SH-SY5Y (cell line): ENCODE measurements at regions not wholly inside any gene's neighbourhood (a gene's known extent, or its start where the extent isn't known, plus 50 kb on each side); places are given as distances from the start of the nearest gene placed in this dataset.

ENCODE experiments used
- GATA2 ChIP-seq: IDR thresholded peaks from 2 replicates; pipeline ENCODE4 v1.6.1; 2011; ENCODE audit warnings: mild to moderate bottlenecking, low read depth, low read length
- GATA3 ChIP-seq: IDR thresholded peaks from 2 replicates; pipeline ENCODE4 v1.6.1; 2011; ENCODE audit warnings: low read depth, mild to moderate bottlenecking, low read length, moderate library complexity

- TF ChIP-seq GATA2 (no peak), GATA3 (no peak)
Measured at GRCh38 chr1:4946343-4946742, 291.9 kb downstream of the AJAP1 start.
